K562 (cell line): ENCODE measurements at regions not wholly inside any gene's neighbourhood (a gene's known extent, or its start where the extent isn't known, plus 50 kb on each side); places are given as distances from the start of the nearest gene placed in this dataset.

Experiments used
- ATAC-seq: fragments of 200-7000 bp; cut with Tn5 transposase; 3 replicates; pipeline ENCODE4 v1.9.1; 2020; ENCODE audit warnings: moderate library complexity
- BruUV-seq: library from RNA; stranded (reverse); fragments of 400-500 nt; replicated peaks from 2 replicates; lab custom pipeline; 2021; lab: Mats Ljungman, UMichigan
- CTCF ChIA-PET: fragments of 300-600 bp; formaldehyde crosslinking; extraction: SDS; loops from one replicate; lab custom pipeline; 2021; ENCODE audit warnings: low intra/inter-chr PET ratio; lab: Yijun Ruan, JAX
- POLR2A ChIA-PET: fragments of 300-600, 350-650 bp; sonication (Branson Sonifier 250); formaldehyde crosslinking; extraction: SDS; loops from one replicate; lab custom pipeline; 2021; ENCODE audit warnings: antibody characterized with exemption, inconsistent platforms; lab: Yijun Ruan, JAX
- DNase-seq, 4 experiments: peaks; one replicate each; pipeline versions ENCODE4 v3.0.0 to v3.0.0-alpha.2; 2011 to 2018; ENCODE audit warnings: low spot score in 3 of 4, mixed read lengths in 3 of 4; ENCODE audit errors: extremely low read depth in 1 of 4
- FAIRE-seq: peaks from 2 replicates; lab custom pipeline; 2011; peaks lifted over from hg19 to GRCh38; lab: Jason Lieb, UNC
- H2AFZ ChIP-seq: 2 replicates; pipeline ENCODE4 v1.6.0; 2011; ENCODE audit warnings: low read depth, low read length, control low read depth, inconsistent platforms
- H3K27ac ChIP-seq: fragments of 200-600 bp; 3 replicates; pipeline ENCODE4 v1.8.0; 2011; ENCODE audit warnings: low read depth, mild to moderate bottlenecking, control low read depth, inconsistent platforms, low read length, moderate library complexity, mixed read lengths; ENCODE audit errors: extremely low read depth
- H3K27me3 ChIP-seq, 2 experiments: fragments of 300-600 bp in 1 of 2; 2 replicates in 1 of 2; 3 replicates in 1 of 2; pipeline versions ENCODE4 v1.6.0 to v1.8.0; 2011; ENCODE audit warnings: inconsistent platforms in 2 of 2, low read length in 2 of 2, mild to moderate bottlenecking in 1 of 2, mixed read lengths in 1 of 2, moderate library complexity in 1 of 2; ENCODE audit not compliant: control insufficient read depth in 2 of 2, insufficient read depth in 2 of 2
- H3K36me3 ChIP-seq: fragments of 300-600 bp; 3 replicates; pipeline ENCODE4 v1.8.0; 2011; ENCODE audit warnings: mild to moderate bottlenecking, low read length, inconsistent platforms; ENCODE audit not compliant: control insufficient read depth, insufficient read depth
- H3K4me1 ChIP-seq, 2 experiments: fragments of 200-600 bp in 1 of 2; replicated peaks in 1 of 2; 2 replicates in 1 of 2; 3 replicates in 1 of 2; pipeline versions ENCODE4 v1.5.1 to v1.8.0; 2011; ENCODE audit warnings: inconsistent platforms in 2 of 2, low read length in 2 of 2, mild to moderate bottlenecking in 1 of 2, mixed read lengths in 1 of 2, moderate library complexity in 1 of 2; ENCODE audit not compliant: control insufficient read depth in 2 of 2, insufficient read depth in 2 of 2
- H3K4me2 ChIP-seq: 2 replicates; pipeline ENCODE4 v1.6.1; 2011; ENCODE audit warnings: low read length, control low read depth, inconsistent platforms, mixed read lengths; ENCODE audit not compliant: insufficient read depth
- H3K4me3 ChIP-seq: fragments of 200-600 bp; sonication (generic), shearing (Covaris generic); 2 replicates; pipeline ENCODE4 v1.5.1; 2016; ENCODE audit warnings: control low read depth, inconsistent platforms
- H3K79me2 ChIP-seq: fragments of 200-600 bp; 3 replicates; pipeline ENCODE4 v1.8.0; 2011; ENCODE audit warnings: low read length, inconsistent platforms; ENCODE audit not compliant: control insufficient read depth, insufficient read depth
- H3K9ac ChIP-seq, 2 experiments: 2 replicates each; pipeline versions ENCODE4 v1.6.0 to v1.6.1; 2011; ENCODE audit warnings: low read depth in 2 of 2, low read length in 2 of 2, control low read depth in 1 of 2, inconsistent platforms in 1 of 2, mild to moderate bottlenecking in 1 of 2, mixed read lengths in 1 of 2; ENCODE audit not compliant: insufficient read depth in 1 of 2
- H3K9me1 ChIP-seq: one replicate; pipeline ENCODE4 v1.6.0; 2011; ENCODE audit warnings: inconsistent platforms, mild to moderate bottlenecking, low read length, moderate library complexity; ENCODE audit not compliant: control insufficient read depth, insufficient read depth
- H3K9me3 ChIP-seq: replicated peaks from 2 replicates; pipeline ENCODE4 v1.5.1; 2011; ENCODE audit warnings: low read depth, low read length, inconsistent platforms; ENCODE audit not compliant: control insufficient read depth, insufficient read depth
- H4K20me1 ChIP-seq: replicated peaks from 2 replicates; pipeline ENCODE4 v1.6.1; 2011; ENCODE audit warnings: low read length, inconsistent platforms, mixed read lengths; ENCODE audit not compliant: control insufficient read depth, insufficient read depth
- ELF2 ChIP-seq: fragments of 250-450 bp; sonication (Bioruptor Pico); IDR thresholded peaks from 2 replicates; pipeline ENCODE4 v1.5.0; 2021; ENCODE audit warnings: mild to moderate bottlenecking
- NFIC ChIP-seq: fragments of 450-650 bp; IDR thresholded peaks from 2 replicates; pipeline ENCODE4 v1.6.1; 2017; ENCODE audit warnings: mild to moderate bottlenecking, inconsistent platforms
- NFIX ChIP-seq: fragments of 250-450 bp; sonication (Bioruptor Pico); IDR thresholded peaks from 2 replicates; pipeline ENCODE4 v1.4.0; 2020; ENCODE audit warnings: low read depth, mild to moderate bottlenecking, moderate library complexity
- SMAD1 ChIP-seq: fragments of 150-350 bp; IDR thresholded peaks from 2 replicates; pipeline ENCODE4 v1.6.1; 2014; ENCODE audit warnings: low read length, low read depth; ENCODE audit not compliant: partially characterized antibody
- SPI1 ChIP-seq: IDR thresholded peaks from 2 replicates; pipeline ENCODE4 v1.6.1; 2011; ENCODE audit warnings: low read depth, low read length, control low read depth, borderline replicate concordance
- ZBTB26 ChIP-seq: fragments of 450-650 bp; formaldehyde crosslinking; IDR thresholded peaks from 2 replicates; pipeline ENCODE4 v1.4.0; 2022; ENCODE audit warnings: missing genetic modification characterization
- WGBS: fragments of 100-300 bp; shearing (Covaris generic); methylation state at CpG from one replicate; pipeline ENCODE4 v1.1.6; 2016; ENCODE audit warnings: low coverage, mixed read lengths; ENCODE audit not compliant: insufficient coverage; ENCODE audit errors: missing lambda C conversion rate; 5-methylcytosine and 5-hydroxymethylcytosine counted together
- in situ Hi-C: fragments of 300-500 bp; cut with MboI; formaldehyde crosslinking; loops from 4 replicates; pipeline ENCODE4 v1.15.0; 2018; ENCODE audit warnings: inconsistent platforms, mixed read lengths
- intact Hi-C: fragments of 100-400 bp; cut with micrococcal nuclease; formaldehyde crosslinking; loops from 2 replicates; pipeline ENCODE4 v1.14.2; 2022

- Histone ChIP-seq H3K4me3 (no peak overlapping the region), H4K20me1 (no peaks in the 10 kb centered on the region), H3K9me3 (no peaks in the 10 kb centered on the region), H3K27ac (no peak overlapping the region), H3K27me3 (no peaks in the 10 kb centered on the region), H3K36me3 (no peaks in the 10 kb centered on the region), H2AFZ (no peak overlapping the region), H3K79me2 (no peaks in the 10 kb centered on the region), H3K9ac (no peak overlapping the region), H3K9me1 (no peaks in the 10 kb centered on the region), H3K4me2 (no peak overlapping the region), H3K4me1 (no peaks in the 10 kb centered on the region)
- no peak for ATAC-seq
- no TSS peak for BruUV-seq
- CTCF ChIA-PET = no interaction called here
- in situ Hi-C loops = no loop called here
- peak in 1 of 4 experiments; percentile 5 for DNase-seq
- TF ChIP-seq NFIC (peak; percentile 99), NFIX (peak; percentile 98), SMAD1 (peak; percentile 59), ZBTB26 (CRISPR knock-in tag) (no peak), SPI1 (peak; percentile 88), ELF2 (CRISPR knock-in tag) (no peak)
- POLR2A ChIA-PET = no interaction called here
- intact Hi-C loops = loop anchor here (10.0 kb wide), 1 partner anchor 206 kb away; no protein-coding TSS in a partner anchor
- WGBS = 11% methylated on average over 9 of the region's 14 CpGs
- FAIRE-seq = peak; percentile 15
Observed at GRCh38 chr20:40470445-40471260, 218.4 kb downstream of the MAFB start.
